ENCODE measurements at regions not wholly inside any gene's neighbourhood (a gene's known extent, or its start where the extent isn't known, plus 50 kb on each side); places are given as distances from the start of the nearest gene placed in this dataset.

DNA sequence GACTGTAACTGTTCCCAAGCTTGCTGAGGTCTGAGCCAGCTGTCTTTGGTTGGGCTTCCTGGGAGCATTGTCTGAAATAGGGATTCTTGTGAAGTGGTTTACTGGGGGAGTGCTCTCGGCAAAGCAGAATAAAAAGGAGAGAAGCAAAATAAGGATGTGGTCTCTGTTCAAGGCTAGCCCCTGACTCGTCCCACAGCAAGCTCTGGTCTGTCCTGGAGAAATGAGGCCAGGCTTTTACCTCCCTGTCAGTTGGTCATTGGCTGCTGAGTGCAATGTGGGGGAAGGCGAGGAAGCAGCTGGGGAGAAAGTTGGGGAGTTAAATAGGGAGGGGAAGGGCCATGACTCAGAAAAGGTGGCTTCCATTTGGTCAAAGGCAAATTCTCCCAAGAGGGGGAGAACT lies 303.9 kb upstream of the DUSP10 start:
- DNase-seq, result no peak
- Histone ChIP-seq H3K4me3 (ENCODE audit: low read length in 3 of 3) (no peak overlapping the region), H3K9ac (ENCODE audit: low read length in 3 of 3) (no peak overlapping the region), H3K4me1 (ENCODE audit: control insufficient read depth in 2 of 3, insufficient read depth in 2 of 3, low read depth in 1 of 3, low read length in 3 of 3) (no peaks in the 10 kb centered on the region), H3K36me3 (ENCODE audit: control insufficient read depth in 2 of 3, insufficient read depth in 3 of 3, low read length in 3 of 3) (no peaks in the 10 kb centered on the region), H3K9me3 (ENCODE audit: control insufficient read depth in 2 of 3, insufficient read depth in 1 of 3, low read length in 3 of 3) (no peaks in the 10 kb centered on the region), H3K27me3 (ENCODE audit: control insufficient read depth, insufficient read depth, low read length) (no peaks in the 10 kb centered on the region), H3K27ac (ENCODE audit: low read depth in 2 of 2, low read length in 2 of 2) (no peak overlapping the region)
- TF ChIP-seq, protein P1, sequence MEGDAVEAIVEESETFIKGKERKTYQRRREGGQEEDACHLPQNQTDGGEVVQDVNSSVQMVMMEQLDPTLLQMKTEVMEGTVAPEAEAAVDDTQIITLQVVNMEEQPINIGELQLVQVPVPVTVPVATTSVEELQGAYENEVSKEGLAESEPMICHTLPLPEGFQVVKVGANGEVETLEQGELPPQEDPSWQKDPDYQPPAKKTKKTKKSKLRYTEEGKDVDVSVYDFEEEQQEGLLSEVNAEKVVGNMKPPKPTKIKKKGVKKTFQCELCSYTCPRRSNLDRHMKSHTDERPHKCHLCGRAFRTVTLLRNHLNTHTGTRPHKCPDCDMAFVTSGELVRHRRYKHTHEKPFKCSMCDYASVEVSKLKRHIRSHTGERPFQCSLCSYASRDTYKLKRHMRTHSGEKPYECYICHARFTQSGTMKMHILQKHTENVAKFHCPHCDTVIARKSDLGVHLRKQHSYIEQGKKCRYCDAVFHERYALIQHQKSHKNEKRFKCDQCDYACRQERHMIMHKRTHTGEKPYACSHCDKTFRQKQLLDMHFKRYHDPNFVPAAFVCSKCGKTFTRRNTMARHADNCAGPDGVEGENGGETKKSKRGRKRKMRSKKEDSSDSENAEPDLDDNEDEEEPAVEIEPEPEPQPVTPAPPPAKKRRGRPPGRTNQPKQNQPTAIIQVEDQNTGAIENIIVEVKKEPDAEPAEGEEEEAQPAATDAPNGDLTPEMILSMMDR (IDR thresholded peaks at IDR 0.05; ENCODE audit: borderline replicate concordance, extremely low read depth, insufficient read depth), result no peak
- FAIRE-seq, result no peak
- intact Hi-C loops (cut with DNase I), result no loop called here

DNA sequence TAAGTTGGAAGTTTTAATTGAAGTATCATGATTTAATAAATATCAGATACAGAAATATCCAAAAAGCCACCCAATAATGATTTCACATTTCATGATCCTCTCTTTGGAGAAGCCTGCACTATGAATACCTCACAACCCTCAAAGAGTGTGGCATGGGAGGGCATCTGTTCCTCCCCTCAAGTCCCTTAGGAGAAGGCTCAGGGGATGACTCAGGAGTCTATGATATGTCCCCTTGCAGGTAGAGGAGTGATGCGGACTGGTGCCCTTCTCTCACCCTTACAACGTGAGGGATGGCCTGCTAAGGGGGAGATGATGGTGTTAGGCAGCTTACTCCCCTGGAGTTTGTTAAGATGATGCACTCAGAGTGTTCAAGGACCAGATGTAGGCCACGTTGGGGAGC lies 303.3 kb upstream of the DUSP10 start:
- FAIRE-seq, result no peak
- intact Hi-C loops (cut with DNase I), result no loop called here
- TF ChIP-seq, protein P1 (IDR thresholded peaks at IDR 0.05; ENCODE audit: borderline replicate concordance, extremely low read depth, insufficient read depth), result no peak

DNA sequence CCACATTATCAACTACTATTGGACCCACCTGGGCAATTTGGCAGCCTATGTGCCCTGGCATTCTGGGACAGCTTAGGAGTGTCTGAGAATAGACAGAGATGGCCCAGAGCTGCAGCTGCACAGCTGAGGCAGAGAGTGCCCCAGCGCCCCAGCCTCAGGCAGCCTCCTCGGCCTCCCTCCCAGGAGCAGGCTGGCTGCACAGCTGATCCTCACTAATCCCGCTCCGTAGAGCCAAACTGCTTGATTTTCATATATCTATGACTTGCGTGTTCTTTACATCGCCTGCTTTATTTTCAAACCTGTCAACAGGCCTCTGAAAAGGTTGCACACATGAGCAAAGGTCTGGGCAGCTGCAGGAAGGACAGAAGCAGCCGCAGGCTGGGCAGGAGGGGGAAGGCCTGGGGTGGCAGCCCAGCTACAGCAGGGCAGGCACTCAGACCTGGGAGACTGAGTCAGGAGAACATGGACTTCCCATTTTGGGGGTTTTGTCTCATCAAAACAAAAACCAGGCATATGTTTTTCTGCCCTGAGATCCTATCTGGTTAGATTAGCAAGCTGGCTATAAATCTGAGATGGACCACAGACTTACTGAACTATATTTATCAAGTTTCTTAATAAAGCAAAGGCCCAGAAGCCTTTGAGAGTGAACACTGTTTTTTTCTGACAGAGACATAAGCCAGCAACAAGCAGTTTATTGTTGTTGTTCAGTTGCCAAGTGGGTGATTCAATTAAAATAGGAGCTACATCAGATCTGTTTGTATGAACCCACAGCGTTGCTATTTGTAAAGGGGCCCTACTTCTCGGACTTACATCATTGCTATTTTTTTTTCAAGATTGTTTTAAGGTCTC lies 301.8 kb upstream of the DUSP10 start:
- no peak overlapping the region for H3K9ac ChIP-seq (ENCODE audit: low read length in 3 of 3)
- intact Hi-C loops (cut with DNase I), result no loop called here
- no peak overlapping the region for H3K27ac ChIP-seq (ENCODE audit: low read depth in 2 of 2, low read length in 2 of 2)
- H3K9me3 ChIP-seq (ENCODE audit: control insufficient read depth in 2 of 3, insufficient read depth in 1 of 3, low read length in 3 of 3), result no peaks in the 10 kb centered on the region
- no peaks in the 10 kb centered on the region for H3K27me3 ChIP-seq (ENCODE audit: control insufficient read depth, insufficient read depth, low read length)
- H3K4me1 ChIP-seq (ENCODE audit: control insufficient read depth in 2 of 3, insufficient read depth in 2 of 3, low read depth in 1 of 3, low read length in 3 of 3), result no peaks in the 10 kb centered on the region
- no peaks in the 10 kb centered on the region for H3K36me3 ChIP-seq (ENCODE audit: control insufficient read depth in 2 of 3, insufficient read depth in 3 of 3, low read length in 3 of 3)
- TF ChIP-seq, protein P1 (IDR thresholded peaks at IDR 0.05; ENCODE audit: borderline replicate concordance, extremely low read depth, insufficient read depth), result no peak
- no peak overlapping the region for H3K4me3 ChIP-seq (ENCODE audit: low read length in 3 of 3)
- DNase-seq, result peak in 2 of 5 donors; percentile 79 to 90
- FAIRE-seq, result no peak

More for the DNA sequence above, 303.3 kb upstream of the DUSP10 start:
- Histone ChIP-seq H3K9ac (ENCODE audit: low read length in 3 of 3) (no peak overlapping the region), H3K27ac (ENCODE audit: low read depth in 2 of 2, low read length in 2 of 2) (no peak overlapping the region), H3K4me1 (ENCODE audit: control insufficient read depth in 2 of 3, insufficient read depth in 2 of 3, low read depth in 1 of 3, low read length in 3 of 3) (no peaks in the 10 kb centered on the region), H3K27me3 (ENCODE audit: control insufficient read depth, insufficient read depth, low read length) (no peaks in the 10 kb centered on the region), H3K4me3 (ENCODE audit: low read length in 3 of 3) (no peak overlapping the region), H3K9me3 (ENCODE audit: control insufficient read depth in 2 of 3, insufficient read depth in 1 of 3, low read length in 3 of 3) (no peaks in the 10 kb centered on the region), H3K36me3 (ENCODE audit: control insufficient read depth in 2 of 3, insufficient read depth in 3 of 3, low read length in 3 of 3) (no peaks in the 10 kb centered on the region)
- DNase-seq, result no peak
